NB4 (cell line): ENCODE measurements at regions not wholly inside any gene's neighbourhood (a gene's known extent, or its start where the extent isn't known, plus 50 kb on each side); places are given as distances from the start of the nearest gene placed in this dataset.
"Not testable (repeated sequence)": the region's sequence is repeated elsewhere in the genome, so short reads cannot be mapped to it uniquely, and the experiment has no call there.

ENCODE experiments used
- POLR2A ChIP-seq: IDR thresholded peaks from 2 replicates; pipeline ENCODE4 v1.6.1; 2011; ENCODE audit warnings: mild to moderate bottlenecking; ENCODE audit not compliant: insufficient read length; ENCODE audit errors: extremely low read depth
- TF ChIP-seq, protein P1 (sequence below): IDR thresholded peaks from one replicate; pipeline ENCODE4 v1.5.1; 2012; ENCODE audit warnings: low read depth, low read length
- TF ChIP-seq, protein P2 (sequence below): IDR thresholded peaks from 2 replicates; pipeline ENCODE4 v1.6.1; 2011; ENCODE audit warnings: low read depth, low read length

DNA sequence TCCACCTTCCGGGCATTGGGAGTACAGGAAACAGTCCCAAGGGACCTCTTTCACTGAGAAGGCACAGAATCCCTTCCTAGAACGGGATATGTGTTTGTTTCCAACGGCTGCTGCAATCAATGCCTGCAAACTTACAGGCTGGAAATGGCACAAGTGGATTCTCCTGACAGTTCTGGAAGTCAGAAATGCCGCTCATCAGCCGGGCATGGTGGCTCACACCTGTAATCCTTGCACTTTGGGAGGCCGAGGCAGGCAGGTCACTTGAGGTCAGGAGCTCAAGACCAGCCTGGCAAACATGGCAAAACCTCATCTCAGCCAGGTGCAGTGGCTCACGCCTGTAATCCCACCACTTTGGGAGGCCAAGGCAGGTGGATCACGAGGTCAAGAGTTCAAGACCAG is 97.0 kb upstream of the FGF3 start:
- TF ChIP-seq, protein P1, sequence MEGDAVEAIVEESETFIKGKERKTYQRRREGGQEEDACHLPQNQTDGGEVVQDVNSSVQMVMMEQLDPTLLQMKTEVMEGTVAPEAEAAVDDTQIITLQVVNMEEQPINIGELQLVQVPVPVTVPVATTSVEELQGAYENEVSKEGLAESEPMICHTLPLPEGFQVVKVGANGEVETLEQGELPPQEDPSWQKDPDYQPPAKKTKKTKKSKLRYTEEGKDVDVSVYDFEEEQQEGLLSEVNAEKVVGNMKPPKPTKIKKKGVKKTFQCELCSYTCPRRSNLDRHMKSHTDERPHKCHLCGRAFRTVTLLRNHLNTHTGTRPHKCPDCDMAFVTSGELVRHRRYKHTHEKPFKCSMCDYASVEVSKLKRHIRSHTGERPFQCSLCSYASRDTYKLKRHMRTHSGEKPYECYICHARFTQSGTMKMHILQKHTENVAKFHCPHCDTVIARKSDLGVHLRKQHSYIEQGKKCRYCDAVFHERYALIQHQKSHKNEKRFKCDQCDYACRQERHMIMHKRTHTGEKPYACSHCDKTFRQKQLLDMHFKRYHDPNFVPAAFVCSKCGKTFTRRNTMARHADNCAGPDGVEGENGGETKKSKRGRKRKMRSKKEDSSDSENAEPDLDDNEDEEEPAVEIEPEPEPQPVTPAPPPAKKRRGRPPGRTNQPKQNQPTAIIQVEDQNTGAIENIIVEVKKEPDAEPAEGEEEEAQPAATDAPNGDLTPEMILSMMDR, result not testable (repeated sequence)
- TF ChIP-seq POLR2A, result not testable (repeated sequence)
- TF ChIP-seq, protein P2, sequence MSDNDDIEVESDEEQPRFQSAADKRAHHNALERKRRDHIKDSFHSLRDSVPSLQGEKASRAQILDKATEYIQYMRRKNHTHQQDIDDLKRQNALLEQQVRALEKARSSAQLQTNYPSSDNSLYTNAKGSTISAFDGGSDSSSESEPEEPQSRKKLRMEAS, result not testable (repeated sequence)
